ENCODE measurements at regions not wholly inside any gene's neighbourhood (a gene's known extent, or its start where the extent isn't known, plus 50 kb on each side); places are given as distances from the start of the nearest gene placed in this dataset.

- no peak for DNase-seq (ENCODE audit: low spot score)
Measured at GRCh38 chr5:106200971-106201370, 1469.8 kb downstream of the EFNA5 start.

GRCh38 chr5:106195679-106196474, 1474.9 kb downstream of the EFNA5 start:
- DNase-seq (ENCODE audit: low spot score) = no peak

GRCh38 chr5:106189121-106189809, 1481.5 kb downstream of the EFNA5 start:
- DNase-seq (ENCODE audit: low spot score) = no peak

- DNase-seq (ENCODE audit: low spot score) = no peak
Measured at GRCh38 chr5:106185661-106186081, 1485.1 kb downstream of the EFNA5 start.

- no peak for DNase-seq (ENCODE audit: low spot score)
Measured at GRCh38 chr5:106174903-106175302, 1495.8 kb downstream of the EFNA5 start.

- DNase-seq (ENCODE audit: low spot score) = no peak
Measured at GRCh38 chr5:106172681-106173532, 1497.8 kb downstream of the EFNA5 start.

- DNase-seq (ENCODE audit: low spot score) = no peak
Measured at GRCh38 chr5:106171708-106172107, 1499.0 kb downstream of the EFNA5 start.

GRCh38 chr5:106171132-106171531, 1499.6 kb downstream of the EFNA5 start:
- DNase-seq (ENCODE audit: low spot score) = no peak

- DNase-seq (ENCODE audit: low spot score) = no peak
Measured at GRCh38 chr5:106167766-106168165, 1503.0 kb downstream of the EFNA5 start.

- no peak for DNase-seq (ENCODE audit: low spot score)
Measured at GRCh38 chr5:106163233-106163632, 1507.5 kb downstream of the EFNA5 start.

GRCh38 chr5:106159616-106160015, 1511.1 kb downstream of the EFNA5 start:
- no peak for DNase-seq (ENCODE audit: low spot score)

GRCh38 chr5:106154280-106154716, 1516.4 kb downstream of the EFNA5 start:
- DNase-seq (ENCODE audit: low spot score) = no peak

GRCh38 chr5:106152569-106152968, 1518.2 kb downstream of the EFNA5 start:
- DNase-seq (ENCODE audit: low spot score) = no peak

GRCh38 chr5:106142116-106142515, 1528.6 kb downstream of the EFNA5 start:
- DNase-seq (ENCODE audit: low spot score) = no peak

- no peak for DNase-seq (ENCODE audit: low spot score)
Measured at GRCh38 chr5:106140101-106140500, 1530.6 kb downstream of the EFNA5 start.

- no peak for DNase-seq (ENCODE audit: low spot score)
Measured at GRCh38 chr5:106136061-106136460, 1534.7 kb downstream of the EFNA5 start.

- no peak for DNase-seq (ENCODE audit: low spot score)
Measured at GRCh38 chr5:106135473-106135872, 1535.3 kb downstream of the EFNA5 start.

GRCh38 chr5:106134549-106134948, 1536.2 kb downstream of the EFNA5 start:
- DNase-seq (ENCODE audit: low spot score) = no peak

GRCh38 chr5:106127985-106128384, 1542.8 kb downstream of the EFNA5 start:
- no peak for DNase-seq (ENCODE audit: low spot score)

- no peak for DNase-seq (ENCODE audit: low spot score)
Measured at GRCh38 chr5:106127341-106127781, 1543.4 kb downstream of the EFNA5 start.

- DNase-seq (ENCODE audit: low spot score) = no peak
Measured at GRCh38 chr5:106121972-106122605, 1548.6 kb downstream of the EFNA5 start.

- no peak for DNase-seq (ENCODE audit: low spot score)
Measured at GRCh38 chr5:106116682-106117081, 1554.1 kb downstream of the EFNA5 start.

Measured in pons (tissue), 1 donor.